ENCODE measurements at regions not wholly inside any gene's neighbourhood (a gene's known extent, or its start where the extent isn't known, plus 50 kb on each side); places are given as distances from the start of the nearest gene placed in this dataset.

DNA sequence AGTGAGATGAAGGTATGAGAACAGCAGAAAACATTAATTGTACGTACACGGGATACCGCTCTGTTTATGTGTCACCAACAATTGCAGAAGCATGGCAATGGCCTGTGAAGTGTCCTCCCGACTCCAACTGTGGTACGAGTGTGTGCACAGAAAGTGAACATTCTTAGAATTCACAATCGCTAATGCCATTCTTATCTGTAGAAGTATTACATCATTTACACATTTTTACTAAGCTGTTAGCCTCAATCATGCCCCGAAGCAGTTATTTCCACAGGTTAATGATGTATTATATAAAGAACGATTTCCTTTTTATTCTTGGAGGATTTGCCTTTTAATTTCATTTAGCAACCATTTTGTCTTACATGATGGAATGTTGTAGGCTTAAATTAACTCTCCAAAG is 103.4 kb downstream of the EVX1 start:
- H3K27ac Mint-ChIP-seq = no peak overlapping the region
- H3K36me3 Mint-ChIP-seq (ENCODE audit: low read depth) = no peaks in the 10 kb centered on the region
- ChIA-PET CTCF (interaction anchor here (0.6 kb wide), 2 partner anchors 291 to 458 kb away, joined by 3 read pairs; no protein-coding TSS in a partner anchor), POLR2A (no interaction called here)
- DNase-seq = no peak
- peaks cover 10% of the 10 kb centered on the region for H3K27me3 Mint-ChIP-seq
- no peaks in the 10 kb centered on the region for H3K9me3 Mint-ChIP-seq
- no peak overlapping the region for H3K4me3 Mint-ChIP-seq
- H3K4me1 Mint-ChIP-seq = no peaks in the 10 kb centered on the region

DNA sequence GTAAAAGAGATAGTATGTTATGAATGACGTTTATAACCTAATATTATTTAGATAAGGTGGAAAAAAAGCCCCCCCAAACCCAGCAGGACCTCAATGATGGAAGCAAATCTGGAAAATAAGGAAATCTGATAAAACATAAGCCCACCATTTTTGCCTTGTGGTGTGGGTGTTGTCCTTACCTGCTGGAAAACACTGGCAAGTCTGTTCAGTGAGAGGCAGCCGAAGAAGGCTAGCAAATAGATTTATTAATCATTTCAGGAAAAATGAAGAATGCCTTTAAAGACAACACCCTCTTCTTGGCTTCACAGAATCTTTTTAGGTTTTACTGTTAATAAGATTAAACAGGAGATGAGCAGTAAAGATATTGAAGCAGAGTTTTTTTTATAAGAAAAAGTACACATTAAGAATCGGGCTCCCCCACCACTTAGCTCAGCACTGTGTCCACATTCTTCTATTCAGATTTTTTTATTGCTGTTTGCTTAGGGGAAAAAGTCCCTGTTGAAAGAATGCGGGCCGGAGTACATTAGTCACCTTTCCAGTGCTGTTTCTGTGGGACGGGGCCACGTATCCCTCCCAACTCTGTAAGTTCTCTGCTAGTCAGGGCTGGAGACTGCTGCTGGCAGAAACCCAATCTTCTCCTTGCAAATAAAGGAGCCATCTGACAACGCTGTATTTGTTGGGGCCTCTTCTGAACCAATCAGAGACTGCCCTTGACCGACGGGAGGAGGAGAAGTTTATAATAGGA is 104.1 kb downstream of the EVX1 start:
- CTCF ChIA-PET = interaction anchor here (0.6 kb wide), 1 partner anchor 291 kb away, joined by 3 read pairs; no protein-coding TSS in a partner anchor
- Mint-ChIP-seq H3K27ac (no peak overlapping the region), H3K36me3 (ENCODE audit: low read depth) (no peaks in the 10 kb centered on the region), H3K4me3 (no peak overlapping the region), H3K9me3 (no peaks in the 10 kb centered on the region), H3K27me3 (peaks cover 11% of the 10 kb centered on the region), H3K4me1 (no peaks in the 10 kb centered on the region)
- POLR2A ChIA-PET = no interaction called here
- no peak for DNase-seq

DNA sequence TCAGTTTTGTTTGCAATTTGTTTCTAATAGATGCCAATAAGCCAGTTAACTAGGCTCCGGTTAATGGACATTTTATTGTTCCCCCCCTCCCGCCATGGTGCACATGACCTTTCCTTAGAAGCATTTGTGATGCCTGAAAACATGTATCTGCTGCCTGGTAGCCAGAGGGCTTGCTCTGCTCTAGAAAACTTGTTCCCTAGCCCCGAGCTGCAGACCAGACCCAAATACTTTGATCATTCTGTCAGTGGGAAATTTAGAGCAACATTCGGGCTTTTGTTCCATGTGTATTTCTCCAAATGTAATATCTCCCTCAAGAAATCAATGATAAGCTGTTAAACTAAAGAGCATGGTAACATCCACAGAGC is 104.7 kb downstream of the EVX1 start:
- H3K9me3 Mint-ChIP-seq = no peaks in the 10 kb centered on the region
- no peak overlapping the region for H3K4me3 Mint-ChIP-seq
- ChIA-PET POLR2A (no interaction called here), CTCF (no interaction called here)
- H3K27ac Mint-ChIP-seq = no peak overlapping the region
- no peaks in the 10 kb centered on the region for H3K36me3 Mint-ChIP-seq (ENCODE audit: low read depth)
- peaks cover 12% of the 10 kb centered on the region for H3K27me3 Mint-ChIP-seq
- DNase-seq = no peak
- H3K4me1 Mint-ChIP-seq = no peaks in the 10 kb centered on the region

DNA sequence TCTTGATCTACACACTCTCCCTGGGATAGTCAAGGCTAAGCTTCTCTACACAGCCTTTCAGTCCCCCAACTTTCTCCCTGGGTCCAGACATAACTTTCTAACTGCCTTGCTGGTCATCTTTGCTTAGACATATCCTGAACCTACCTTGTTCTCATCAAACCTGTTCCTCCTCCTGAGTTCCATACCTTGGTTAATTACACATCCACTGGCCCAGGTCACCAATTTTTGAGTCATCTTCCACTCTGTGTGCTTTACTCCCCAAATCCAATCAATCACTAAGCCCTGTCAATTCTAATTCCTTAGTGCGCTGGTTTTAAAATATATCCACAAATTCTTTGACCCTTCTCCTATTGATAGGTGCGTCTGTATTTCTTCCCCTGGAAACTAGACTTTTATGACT is 107.0 kb downstream of the EVX1 start:
- no peaks in the 10 kb centered on the region for H3K9me3 Mint-ChIP-seq
- DNase-seq = no peak
- peaks cover 18% of the 10 kb centered on the region for H3K27me3 Mint-ChIP-seq
- no peak overlapping the region for H3K4me3 Mint-ChIP-seq
- no peaks in the 10 kb centered on the region for H3K36me3 Mint-ChIP-seq (ENCODE audit: low read depth)
- CTCF ChIA-PET = no interaction called here
- H3K27ac Mint-ChIP-seq = no peak overlapping the region
- no peaks in the 10 kb centered on the region for H3K4me1 Mint-ChIP-seq
- POLR2A ChIA-PET = no interaction called here

DNA sequence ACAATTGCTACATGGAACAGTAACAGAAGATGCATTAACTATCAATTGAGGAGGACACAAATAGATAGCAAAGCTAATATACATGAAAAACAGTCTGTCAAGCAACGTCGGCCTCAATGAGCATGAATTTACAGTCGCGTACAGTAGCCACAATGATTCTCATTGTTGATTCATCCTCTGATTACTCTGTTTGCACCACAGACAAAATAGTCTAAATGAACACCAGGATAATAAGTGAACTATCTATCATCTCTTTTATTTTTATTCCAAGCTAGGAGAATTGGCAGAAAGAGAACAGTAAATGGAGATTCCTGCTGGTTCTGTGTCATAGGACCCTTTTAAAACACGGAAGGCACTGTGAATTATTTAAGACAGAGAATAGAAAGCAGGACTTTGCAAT is 108.5 kb downstream of the EVX1 start:
- no peaks in the 10 kb centered on the region for H3K4me1 Mint-ChIP-seq
- ChIA-PET CTCF (no interaction called here), POLR2A (no interaction called here)
- H3K27me3 Mint-ChIP-seq = peaks cover 21% of the 10 kb centered on the region
- no peak overlapping the region for H3K4me3 Mint-ChIP-seq
- H3K9me3 Mint-ChIP-seq = no peaks in the 10 kb centered on the region
- H3K27ac Mint-ChIP-seq = no peak overlapping the region
- DNase-seq = no peak
- no peaks in the 10 kb centered on the region for H3K36me3 Mint-ChIP-seq (ENCODE audit: low read depth)

DNA sequence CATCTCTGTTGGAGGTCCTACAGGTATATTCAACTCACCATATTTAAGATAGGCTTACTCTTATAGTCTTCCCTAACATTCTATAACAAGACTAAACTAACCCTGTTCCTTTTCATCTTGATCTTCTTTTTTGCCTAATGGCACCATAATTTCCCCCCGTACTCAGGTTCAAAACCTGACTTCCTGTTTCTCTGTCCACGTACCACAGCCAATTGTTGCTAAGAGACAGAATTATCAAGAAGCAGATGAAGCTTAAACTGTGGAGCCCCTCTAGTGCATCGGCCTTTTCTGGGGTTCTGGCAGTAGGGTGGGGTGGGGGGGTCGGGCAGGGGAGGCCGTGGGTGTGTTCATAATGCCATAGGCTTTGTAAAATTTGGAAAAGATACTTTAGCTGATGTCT is 109.2 kb downstream of the EVX1 start:
- no peaks in the 10 kb centered on the region for H3K9me3 Mint-ChIP-seq

DNA sequence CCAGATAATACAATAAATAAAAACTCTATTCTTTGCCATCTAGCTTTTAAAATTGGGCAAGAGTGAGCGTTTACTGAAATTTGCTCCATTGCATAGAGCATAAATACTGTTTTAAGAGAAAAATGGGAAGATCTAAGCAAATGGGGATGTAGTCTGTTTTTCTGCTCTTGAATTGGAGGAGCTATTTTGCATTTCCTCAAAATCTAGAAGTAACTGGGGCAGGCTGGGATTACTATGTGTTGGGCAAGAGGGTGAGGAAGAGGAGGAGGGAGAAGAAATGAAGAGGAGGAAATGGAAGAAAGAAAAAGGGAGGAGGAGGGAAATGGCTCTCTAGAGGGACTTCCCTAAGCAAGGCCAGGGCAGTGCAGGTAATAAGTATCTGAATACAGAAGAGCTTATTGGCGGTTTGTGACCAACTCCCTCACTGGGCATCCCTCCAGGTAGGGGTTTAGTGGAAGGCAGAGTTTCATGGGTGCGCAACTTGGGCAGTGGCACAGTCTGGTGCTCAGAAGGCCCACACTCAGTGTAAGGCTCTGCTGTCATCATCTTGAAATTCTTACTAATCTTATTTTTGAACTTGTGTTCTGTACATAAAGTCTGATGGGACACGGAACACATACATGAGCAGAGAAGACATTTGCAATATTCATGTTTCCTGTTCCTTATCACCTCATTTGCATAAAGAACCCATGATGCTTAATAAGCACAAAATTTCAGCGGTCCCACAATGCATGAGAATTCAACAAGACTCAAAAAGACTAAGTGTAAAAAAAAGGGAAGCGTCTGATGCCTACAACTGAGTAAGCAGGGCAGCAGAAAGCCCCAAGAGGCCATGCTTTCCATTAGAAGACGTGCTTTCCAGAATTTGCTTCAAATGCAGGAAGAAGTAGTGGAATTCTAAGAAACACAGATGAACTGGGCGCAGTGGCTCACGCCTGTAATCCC is 116.9 kb downstream of the EVX1 start:
- no peak for DNase-seq
- no peak overlapping the region for H3K4me3 Mint-ChIP-seq

More for the DNA sequence above, 109.2 kb downstream of the EVX1 start:
- Mint-ChIP-seq H3K4me1 (no peaks in the 10 kb centered on the region), H3K36me3 (ENCODE audit: low read depth) (no peaks in the 10 kb centered on the region), H3K27me3 (peaks cover 21% of the 10 kb centered on the region), H3K27ac (no peak overlapping the region), H3K4me3 (no peak overlapping the region)
- ChIA-PET POLR2A (no interaction called here), CTCF (no interaction called here)
- no peak for DNase-seq

DNA sequence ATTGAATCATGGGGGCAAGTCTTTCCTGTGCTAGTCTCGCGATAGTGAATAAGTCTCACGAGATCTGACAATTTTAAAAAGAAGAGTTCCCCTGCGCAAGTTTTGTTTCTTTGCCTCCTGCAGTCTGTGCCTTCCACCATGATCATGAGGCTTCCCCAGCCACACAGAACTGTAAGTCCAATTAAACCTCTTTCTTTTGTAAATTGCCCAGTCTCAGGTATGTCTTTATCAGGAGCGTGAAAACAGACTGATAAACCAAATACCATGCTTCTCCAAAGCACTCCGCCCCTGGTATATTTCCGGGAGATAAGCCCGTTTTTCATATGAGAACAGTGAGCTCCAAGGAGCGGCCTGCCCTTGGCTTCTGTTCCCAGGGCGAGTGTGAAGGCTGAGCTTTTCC is 118.9 kb downstream of the EVX1 start:
- CTCF ChIA-PET = no interaction called here
- Mint-ChIP-seq H3K9me3 (no peaks in the 10 kb centered on the region), H3K4me3 (no peak overlapping the region), H3K36me3 (ENCODE audit: low read depth) (no peaks in the 10 kb centered on the region), H3K27me3 (peaks cover 11% of the 10 kb centered on the region), H3K4me1 (no peaks in the 10 kb centered on the region), H3K27ac (no peak overlapping the region)
- no peak for DNase-seq
- POLR2A ChIA-PET = no interaction called here

More for the DNA sequence above, 116.9 kb downstream of the EVX1 start:
- ChIA-PET POLR2A (no interaction called here), CTCF (no interaction called here)
- H3K9me3 Mint-ChIP-seq = no peaks in the 10 kb centered on the region
- no peaks in the 10 kb centered on the region for H3K36me3 Mint-ChIP-seq (ENCODE audit: low read depth)
- no peaks in the 10 kb centered on the region for H3K4me1 Mint-ChIP-seq
- H3K27me3 Mint-ChIP-seq = peaks cover 14% of the 10 kb centered on the region
- no peak overlapping the region for H3K27ac Mint-ChIP-seq

DNA sequence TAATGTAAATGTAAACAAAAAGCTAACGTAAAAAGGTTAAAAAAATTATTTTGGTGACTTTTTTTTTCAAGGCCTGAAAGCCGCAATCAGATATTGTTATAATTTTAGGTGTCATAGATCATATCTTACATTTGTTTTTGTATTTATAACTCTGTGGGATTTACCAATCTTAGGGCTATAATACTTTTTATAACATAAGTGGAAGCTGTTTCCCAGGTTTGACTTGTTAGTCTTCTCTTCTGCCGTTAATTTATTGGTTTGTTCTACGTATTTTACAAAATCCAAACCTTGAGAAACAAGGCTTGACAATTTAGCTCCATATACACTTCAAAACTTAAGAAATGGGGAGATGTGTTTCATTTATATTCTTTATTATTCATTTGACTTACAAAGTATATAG is 119.4 kb downstream of the EVX1 start:
- peaks cover 11% of the 10 kb centered on the region for H3K27me3 Mint-ChIP-seq
- no peak for DNase-seq
- H3K4me3 Mint-ChIP-seq = no peak overlapping the region
- CTCF ChIA-PET = no interaction called here
- no peak overlapping the region for H3K27ac Mint-ChIP-seq
- no peaks in the 10 kb centered on the region for H3K9me3 Mint-ChIP-seq
- no peaks in the 10 kb centered on the region for H3K4me1 Mint-ChIP-seq
- H3K36me3 Mint-ChIP-seq (ENCODE audit: low read depth) = no peaks in the 10 kb centered on the region
- POLR2A ChIA-PET = no interaction called here

DNA sequence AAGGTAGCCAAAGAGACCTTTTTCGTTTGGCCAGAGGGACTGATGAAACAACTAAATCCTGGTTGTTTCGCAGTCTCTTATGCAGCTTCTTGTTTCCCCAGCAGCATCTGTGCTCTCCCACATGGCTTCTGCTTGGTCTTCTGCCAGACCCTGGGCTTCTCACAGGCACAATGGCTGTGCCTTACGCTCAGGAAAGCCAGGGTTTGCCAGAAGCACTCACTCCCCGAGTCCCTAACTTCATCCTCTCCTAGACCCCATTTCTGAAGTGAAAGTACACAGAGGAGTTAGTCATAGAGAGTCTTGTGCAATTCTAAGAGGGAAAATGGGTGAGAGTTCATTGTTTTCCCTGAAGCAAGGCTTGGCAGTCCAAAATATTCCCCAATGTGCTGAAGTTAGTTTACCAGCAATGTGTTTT is 121.7 kb downstream of the EVX1 start:
- H3K27ac Mint-ChIP-seq = no peak overlapping the region
- DNase-seq = no peak

DNA sequence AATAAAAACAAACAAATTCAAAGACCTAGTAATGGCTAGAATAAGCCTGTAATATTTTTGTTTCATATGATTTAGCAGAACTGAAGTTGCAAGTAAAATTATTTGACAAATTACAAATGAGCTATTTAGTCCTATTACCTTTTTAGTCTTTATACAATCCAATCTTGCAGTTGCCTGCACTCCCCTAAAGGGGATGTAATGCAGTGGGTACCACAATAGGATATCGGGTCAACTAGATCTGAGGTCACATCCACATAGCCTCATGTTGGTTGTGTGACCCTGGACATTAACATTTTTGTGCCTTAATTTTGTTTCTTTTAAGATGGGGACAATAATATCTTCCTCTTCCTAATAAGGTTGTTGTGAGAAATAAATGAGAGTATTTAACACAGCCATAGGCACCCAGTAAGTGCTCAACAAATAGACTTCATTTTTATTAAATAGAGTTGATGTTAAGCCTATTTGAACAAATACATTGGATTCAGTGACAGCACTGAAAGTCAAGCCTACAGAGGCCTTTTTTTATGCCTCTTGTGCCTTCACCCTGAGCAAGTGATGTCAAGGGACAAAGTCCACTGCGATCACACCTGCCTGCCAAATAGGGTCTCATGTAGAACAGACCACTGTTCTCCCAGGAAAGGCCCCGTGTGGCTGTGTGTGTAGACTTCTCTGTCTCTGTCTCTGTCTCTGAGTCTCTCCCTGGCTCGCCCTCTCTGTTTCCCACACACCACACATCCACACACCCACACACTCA is 124.8 kb downstream of the EVX1 start:
- ChIA-PET CTCF (no interaction called here), POLR2A (no interaction called here)
- H3K4me1 Mint-ChIP-seq = no peaks in the 10 kb centered on the region
- DNase-seq = no peak
- no peaks in the 10 kb centered on the region for H3K9me3 Mint-ChIP-seq
- no peak overlapping the region for H3K27ac Mint-ChIP-seq
- no peaks in the 10 kb centered on the region for H3K36me3 Mint-ChIP-seq (ENCODE audit: low read depth)
- peaks cover 2% of the 10 kb centered on the region for H3K27me3 Mint-ChIP-seq
- no peak overlapping the region for H3K4me3 Mint-ChIP-seq

More for the DNA sequence above, 121.7 kb downstream of the EVX1 start:
- H3K4me1 Mint-ChIP-seq = no peaks in the 10 kb centered on the region
- no peak overlapping the region for H3K4me3 Mint-ChIP-seq
- no peaks in the 10 kb centered on the region for H3K36me3 Mint-ChIP-seq (ENCODE audit: low read depth)
- H3K9me3 Mint-ChIP-seq = no peaks in the 10 kb centered on the region
- ChIA-PET POLR2A (no interaction called here), CTCF (no interaction called here)
- H3K27me3 Mint-ChIP-seq = peaks cover 2% of the 10 kb centered on the region

DNA sequence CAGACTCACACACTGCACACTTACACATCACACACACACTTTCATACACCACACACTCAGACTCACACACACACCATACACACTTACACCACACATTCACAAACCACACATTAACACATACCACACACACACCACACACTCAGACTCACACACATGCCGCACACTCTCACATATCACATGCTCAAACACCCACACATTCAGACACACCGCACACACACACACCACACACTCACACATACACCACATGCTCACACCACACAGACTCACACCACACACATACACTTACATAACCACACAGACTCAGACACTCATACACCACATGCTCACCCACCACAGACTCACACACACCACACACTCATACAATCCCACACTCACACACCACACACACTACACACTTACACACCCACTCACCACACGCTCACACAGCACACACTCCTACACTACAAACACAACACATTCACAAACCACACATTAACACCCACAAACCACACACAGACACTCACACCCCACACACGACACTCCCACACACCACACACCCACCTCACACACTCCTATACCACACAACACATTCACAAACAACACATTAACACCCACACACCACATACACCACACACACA is 125.4 kb downstream of the EVX1 start:
- Mint-ChIP-seq H3K36me3 (ENCODE audit: low read depth) (no peaks in the 10 kb centered on the region), H3K4me1 (no peaks in the 10 kb centered on the region), H3K4me3 (no peak overlapping the region), H3K9me3 (no peaks in the 10 kb centered on the region), H3K27me3 (peaks cover 2% of the 10 kb centered on the region), H3K27ac (no peak overlapping the region)
- POLR2A ChIA-PET = no interaction called here
- CTCF ChIA-PET = no interaction called here
- no peak for DNase-seq

Measured in activated CD4-positive, alpha-beta T cell treated with anti-CD3 and anti-CD28 coated beads, Interleukin-2, amount 10 ng/mL, durations not matched to agents 7 days and 5 days (primary cell).